ENCODE measurements at regions not wholly inside any gene's neighbourhood (a gene's known extent, or its start where the extent isn't known, plus 50 kb on each side); places are given as distances from the start of the nearest gene placed in this dataset.

GRCh38 chr6:164415832-164416563, 893.4 kb downstream of the C6orf118 start:
- Mint-ChIP-seq H3K27ac (no peak overlapping the region), H3K4me3 (no peak overlapping the region), H3K4me1 (no peaks in the 10 kb centered on the region), H3K9me3 (peaks cover 10 to 27% of the 10 kb centered on the region in 2 donors), H3K27me3 (no peaks in the 10 kb centered on the region)
- DNase-seq (no peak), ATAC-seq (no peak)

- Mint-ChIP-seq H3K9me3 (peaks cover 7 to 17% of the 10 kb centered on the region in 2 donors), H3K4me1 (no peaks in the 10 kb centered on the region), H3K27ac (no peak overlapping the region), H3K27me3 (no peaks in the 10 kb centered on the region), H3K4me3 (no peak overlapping the region)
- DNase-seq (no peak), ATAC-seq (no peak)
These were observed 894.7 kb downstream of the C6orf118 start for GRCh38 chr6:164414695-164415094.

- Mint-ChIP-seq H3K4me3 (no peak overlapping the region), H3K9me3 (peaks cover 4 to 17% of the 10 kb centered on the region in 2 donors), H3K4me1 (no peaks in the 10 kb centered on the region), H3K27me3 (no peaks in the 10 kb centered on the region), H3K27ac (no peak overlapping the region)
- DNase-seq (no peak), ATAC-seq (no peak)
These were observed 896.8 kb downstream of the C6orf118 start for GRCh38 chr6:164412566-164412965.

- Mint-ChIP-seq H3K4me1 (no peaks in the 10 kb centered on the region), H3K27ac (no peak overlapping the region), H3K4me3 (no peak overlapping the region), H3K27me3 (no peaks in the 10 kb centered on the region), H3K9me3 (peaks cover 6 to 17% of the 10 kb centered on the region in 2 donors)
- DNase-seq (no peak), ATAC-seq (no peak)
These were observed 899.4 kb downstream of the C6orf118 start for GRCh38 chr6:164410017-164410416.

GRCh38 chr6:164409309-164410009, 899.9 kb downstream of the C6orf118 start:
- DNase-seq: no peak
- H3K9me3 Mint-ChIP-seq: peaks cover 9 to 15% of the 10 kb centered on the region in 2 donors
- H3K4me1 Mint-ChIP-seq: no peaks in the 10 kb centered on the region
- no peak for ATAC-seq
- H3K4me3 Mint-ChIP-seq: no peak overlapping the region
- no peaks in the 10 kb centered on the region for H3K27me3 Mint-ChIP-seq
- H3K27ac Mint-ChIP-seq: no peak overlapping the region

- Mint-ChIP-seq H3K4me3 (no peak overlapping the region), H3K9me3 (peaks cover 9% of the 10 kb centered on the region in 2 donors), H3K27ac (no peak overlapping the region), H3K4me1 (no peaks in the 10 kb centered on the region), H3K27me3 (no peaks in the 10 kb centered on the region)
- DNase-seq: no peak
- no peak for ATAC-seq
These were observed 900.5 kb downstream of the C6orf118 start for GRCh38 chr6:164408868-164409267.

GRCh38 chr6:164404812-164405488, 904.5 kb downstream of the C6orf118 start:
- Mint-ChIP-seq H3K27ac (no peak overlapping the region), H3K9me3 (peaks cover 5 to 6% of the 10 kb centered on the region in 2 donors), H3K27me3 (no peaks in the 10 kb centered on the region), H3K4me3 (no peak overlapping the region), H3K4me1 (no peaks in the 10 kb centered on the region)
- DNase-seq: no peak
- ATAC-seq: no peak

GRCh38 chr6:164401871-164402270, 907.5 kb downstream of the C6orf118 start:
- Mint-ChIP-seq H3K27ac (no peak overlapping the region), H3K4me3 (no peak overlapping the region), H3K4me1 (no peaks in the 10 kb centered on the region), H3K27me3 (no peaks in the 10 kb centered on the region), H3K9me3 (peaks cover 5 to 6% of the 10 kb centered on the region in 2 donors)
- ATAC-seq (no peak), DNase-seq (no peak)

GRCh38 chr6:164398647-164399046, 910.8 kb downstream of the C6orf118 start:
- H3K4me1 Mint-ChIP-seq: no peaks in the 10 kb centered on the region
- peaks cover 0 to 6% of the 10 kb centered on the region in 2 donors for H3K9me3 Mint-ChIP-seq
- H3K27me3 Mint-ChIP-seq: no peaks in the 10 kb centered on the region

GRCh38 chr6:164396071-164397047, 913.0 kb downstream of the C6orf118 start:
- H3K27me3 Mint-ChIP-seq: no peaks in the 10 kb centered on the region
- ATAC-seq (no peak), DNase-seq (no peak)
- H3K4me1 Mint-ChIP-seq: no peaks in the 10 kb centered on the region
- no peak overlapping the region for H3K4me3 Mint-ChIP-seq
- peak overlapping the region in 1 of 2 donors; percentile 27 for H3K27ac Mint-ChIP-seq
- H3K9me3 Mint-ChIP-seq: no peaks in the 10 kb centered on the region

More at GRCh38 chr6:164398647-164399046, 910.8 kb downstream of the C6orf118 start:
- no peak for DNase-seq
- no peak for ATAC-seq
- Mint-ChIP-seq H3K27ac (no peak overlapping the region), H3K4me3 (no peak overlapping the region)

- ATAC-seq: no peak
- Mint-ChIP-seq H3K27ac (no peak overlapping the region), H3K27me3 (no peaks in the 10 kb centered on the region), H3K9me3 (peaks cover 0 to 21% of the 10 kb centered on the region in 2 donors), H3K4me1 (no peaks in the 10 kb centered on the region), H3K4me3 (no peak overlapping the region)
- no peak for DNase-seq
These were observed 929.6 kb downstream of the C6orf118 start for GRCh38 chr6:164379795-164380194.

- no peaks in the 10 kb centered on the region for H3K27me3 Mint-ChIP-seq
- H3K4me1 Mint-ChIP-seq: no peaks in the 10 kb centered on the region
- peaks cover 0 to 14% of the 10 kb centered on the region in 2 donors for H3K9me3 Mint-ChIP-seq
- H3K27ac Mint-ChIP-seq: no peak overlapping the region
- DNase-seq: no peak
- ATAC-seq: no peak
- H3K4me3 Mint-ChIP-seq: no peak overlapping the region
These were observed 931.1 kb downstream of the C6orf118 start for GRCh38 chr6:164378330-164378729.

GRCh38 chr6:164377348-164377918, 932.0 kb downstream of the C6orf118 start:
- no peak overlapping the region for H3K4me3 Mint-ChIP-seq
- no peaks in the 10 kb centered on the region for H3K4me1 Mint-ChIP-seq
- no peaks in the 10 kb centered on the region for H3K27me3 Mint-ChIP-seq
- no peak overlapping the region for H3K27ac Mint-ChIP-seq
- DNase-seq: no peak
- peaks cover 0 to 10% of the 10 kb centered on the region in 2 donors for H3K9me3 Mint-ChIP-seq
- no peak for ATAC-seq

- ATAC-seq (no peak), DNase-seq (no peak)
- no peaks in the 10 kb centered on the region for H3K4me1 Mint-ChIP-seq
- H3K27ac Mint-ChIP-seq: no peak overlapping the region
- no peak overlapping the region for H3K4me3 Mint-ChIP-seq
- no peaks in the 10 kb centered on the region for H3K27me3 Mint-ChIP-seq
- peaks cover 5 to 7% of the 10 kb centered on the region in 2 donors for H3K9me3 Mint-ChIP-seq
These were observed 938.6 kb downstream of the C6orf118 start for GRCh38 chr6:164370773-164371172.

- DNase-seq (no peak), ATAC-seq (no peak)
- Mint-ChIP-seq H3K4me3 (no peak overlapping the region), H3K9me3 (peaks cover 23 to 32% of the 10 kb centered on the region in 2 donors), H3K4me1 (no peaks in the 10 kb centered on the region), H3K27ac (no peak overlapping the region), H3K27me3 (no peaks in the 10 kb centered on the region)
These were observed 944.9 kb downstream of the QKI start for GRCh38 chr6:164359441-164359840.

Measured in stimulated activated naive CD8-positive, alpha-beta T cell treated with anti-CD3 and anti-CD28 coated beads, Interleukin-15, amount 100 ng/mL, for 72 hours (primary cell).